Inferior parietal cortex (tissue), 1 donor: ENCODE measurements at regions not wholly inside any gene's neighbourhood (a gene's known extent, or its start where the extent isn't known, plus 50 kb on each side); places are given as distances from the start of the nearest gene placed in this dataset.
"Not testable (repeated sequence)": the region's sequence is repeated elsewhere in the genome, so short reads cannot be mapped to it uniquely, and the experiment has no call there.

Experiments used
- DNase-seq: peaks from one replicate; pipeline ENCODE4 v3.0.0-alpha.2; 2016; ENCODE audit errors: extremely low spot score

GRCh38 chr15:39029741-39030140 lies 465.1 kb upstream of the RASGRP1 start:
- DNase-seq: no peak

- no peak for DNase-seq
These were observed 465.9 kb upstream of the RASGRP1 start for GRCh38 chr15:39030291-39031070.

GRCh38 chr15:39031596-39031995 lies 467.0 kb upstream of the RASGRP1 start:
- DNase-seq: no peak

- no peak for DNase-seq
These were observed 470.2 kb upstream of the RASGRP1 start for GRCh38 chr15:39034816-39035215.

- not testable (repeated sequence) for DNase-seq
These were observed 473.0 kb upstream of the RASGRP1 start for GRCh38 chr15:39037611-39038010.

GRCh38 chr15:39040861-39041260 lies 476.2 kb upstream of the RASGRP1 start:
- DNase-seq: no peak

GRCh38 chr15:39041979-39042495 lies 477.4 kb upstream of the RASGRP1 start:
- DNase-seq: no peak

- no peak for DNase-seq
These were observed 487.2 kb upstream of the RASGRP1 start for GRCh38 chr15:39051626-39052322.

GRCh38 chr15:39052323-39052705 lies 487.7 kb upstream of the RASGRP1 start:
- no peak for DNase-seq

- DNase-seq: no peak
These were observed 488.9 kb upstream of the RASGRP1 start for GRCh38 chr15:39053480-39053879.

- no peak for DNase-seq
These were observed 489.6 kb upstream of the RASGRP1 start for GRCh38 chr15:39054128-39054732.

GRCh38 chr15:39056357-39056756 lies 491.7 kb upstream of the RASGRP1 start:
- no peak for DNase-seq

GRCh38 chr15:39058351-39059131 lies 493.9 kb upstream of the RASGRP1 start:
- DNase-seq: no peak

- DNase-seq: no peak
These were observed 495.3 kb upstream of the RASGRP1 start for GRCh38 chr15:39059917-39060316.

- DNase-seq: no peak
These were observed 497.4 kb upstream of the RASGRP1 start for GRCh38 chr15:39061952-39062464.

- DNase-seq: no peak
These were observed 502.1 kb upstream of the RASGRP1 start for GRCh38 chr15:39066677-39067076.

GRCh38 chr15:39074341-39074985 lies 506.4 kb upstream of the THBS1 start:
- no peak for DNase-seq

GRCh38 chr15:39075311-39075710 lies 505.6 kb upstream of the THBS1 start:
- DNase-seq: no peak

- no peak for DNase-seq
These were observed 505.0 kb upstream of the THBS1 start for GRCh38 chr15:39075756-39076341.

- no peak for DNase-seq
These were observed 502.9 kb upstream of the THBS1 start for GRCh38 chr15:39078026-39078425.
